ENCODE measurements at regions not wholly inside any gene's neighbourhood (a gene's known extent, or its start where the extent isn't known, plus 50 kb on each side); places are given as distances from the start of the nearest gene placed in this dataset.

- no peak for DNase-seq (ENCODE audit: low spot score)
These were observed 722.6 kb downstream of the TBC1D22A start for GRCh38 chr22:47484960-47485569.

- no peak for DNase-seq (ENCODE audit: low spot score)
These were observed 713.8 kb downstream of the TBC1D22A start for GRCh38 chr22:47476231-47476630.

- no peak for DNase-seq (ENCODE audit: low spot score)
These were observed 712.4 kb downstream of the TBC1D22A start for GRCh38 chr22:47474895-47475294.

- DNase-seq (ENCODE audit: low spot score), result no peak
These were observed 712.0 kb downstream of the TBC1D22A start for GRCh38 chr22:47474464-47474863.

GRCh38 chr22:47472636-47473035, 710.2 kb downstream of the TBC1D22A start:
- DNase-seq (ENCODE audit: low spot score), result no peak

GRCh38 chr22:47471406-47471805, 709.0 kb downstream of the TBC1D22A start:
- no peak for DNase-seq (ENCODE audit: low spot score)

GRCh38 chr22:47465809-47466208, 703.4 kb downstream of the TBC1D22A start:
- DNase-seq (ENCODE audit: low spot score), result no peak

- no peak for DNase-seq (ENCODE audit: low spot score)
These were observed 702.8 kb downstream of the TBC1D22A start for GRCh38 chr22:47465222-47465621.

GRCh38 chr22:47463220-47463619, 700.8 kb downstream of the TBC1D22A start:
- no peak for DNase-seq (ENCODE audit: low spot score)

GRCh38 chr22:47460861-47461260, 698.4 kb downstream of the TBC1D22A start:
- no peak for DNase-seq (ENCODE audit: low spot score)

- peak; percentile 6 for DNase-seq (ENCODE audit: low spot score)
These were observed 697.7 kb downstream of the TBC1D22A start for GRCh38 chr22:47460176-47460575.

- DNase-seq (ENCODE audit: low spot score), result no peak
These were observed 695.9 kb downstream of the TBC1D22A start for GRCh38 chr22:47458348-47458747.

GRCh38 chr22:47457509-47458300, 695.3 kb downstream of the TBC1D22A start:
- no peak for DNase-seq (ENCODE audit: low spot score)

- DNase-seq (ENCODE audit: low spot score), result no peak
These were observed 694.6 kb downstream of the TBC1D22A start for GRCh38 chr22:47457021-47457420.

GRCh38 chr22:47456031-47456430, 693.6 kb downstream of the TBC1D22A start:
- no peak for DNase-seq (ENCODE audit: low spot score)

GRCh38 chr22:47453049-47453448, 690.6 kb downstream of the TBC1D22A start:
- no peak for DNase-seq (ENCODE audit: low spot score)

- no peak for DNase-seq (ENCODE audit: low spot score)
These were observed 689.7 kb downstream of the TBC1D22A start for GRCh38 chr22:47452184-47452583.

GRCh38 chr22:47450876-47451475, 688.5 kb downstream of the TBC1D22A start:
- no peak for DNase-seq (ENCODE audit: low spot score)

- no peak for DNase-seq (ENCODE audit: low spot score)
These were observed 687.2 kb downstream of the TBC1D22A start for GRCh38 chr22:47449508-47450270.

GRCh38 chr22:47448231-47449223, 686.1 kb downstream of the TBC1D22A start:
- no peak for DNase-seq (ENCODE audit: low spot score)

Data from putamen (tissue), 1 donor.